IMR-90 (cell line): ENCODE measurements at regions not wholly inside any gene's neighbourhood (a gene's known extent, or its start where the extent isn't known, plus 50 kb on each side); places are given as distances from the start of the nearest gene placed in this dataset.

Experiments
- ATAC-seq: fragments of 200-7000 bp; cut with Tn5 transposase; 2 replicates; pipeline ENCODE4 v1.9.1; 2020; ENCODE audit warnings: low read depth, mild to moderate bottlenecking, moderate library complexity
- BruUV-seq: library from RNA; stranded (reverse); fragments of 400-500 nt; replicated peaks from 2 replicates; lab custom pipeline; 2021; lab: Mats Ljungman, UMichigan
- CTCF ChIA-PET: fragments of 300-600 bp; formaldehyde crosslinking; extraction: SDS; loops from one replicate; lab custom pipeline; 2021; ENCODE audit warnings: antibody characterized with exemption; lab: Yijun Ruan, JAX
- POLR2A ChIA-PET: fragments of 300-600 bp; sonication (Branson Sonifier 250); formaldehyde crosslinking; loops from one replicate; lab custom pipeline; 2022; ENCODE audit warnings: antibody characterized with exemption; ENCODE audit not compliant: unreplicated experiment; lab: Charles Lee
- DNase-seq: peaks from one replicate; pipeline ENCODE4 v3.0.0; 2013
- H2AFZ ChIP-seq: replicated peaks from 2 replicates; pipeline ENCODE3; 2013; ENCODE audit warnings: low read length, mild to moderate bottlenecking; ENCODE audit not compliant: poor library complexity
- H2AK5ac ChIP-seq: 2 replicates; pipeline ENCODE4 v1.6.1; 2013; ENCODE audit warnings: low read depth, low read length, inconsistent platforms
- H2AK9ac ChIP-seq: replicated peaks from 2 replicates; pipeline ENCODE3; 2013; ENCODE audit warnings: mild to moderate bottlenecking, low read depth, low read length, moderate library complexity; ENCODE audit not compliant: poor library complexity
- H2BK120ac ChIP-seq: 2 replicates; pipeline ENCODE4 v1.6.1; 2013; ENCODE audit warnings: low read depth, low read length, inconsistent platforms
- H2BK15ac ChIP-seq: 3 replicates; pipeline ENCODE4 v1.6.1; 2013; ENCODE audit warnings: low read depth, low read length, inconsistent platforms
- H2BK20ac ChIP-seq: 2 replicates; pipeline ENCODE4 v1.6.1; 2013; ENCODE audit warnings: low read depth, mild to moderate bottlenecking, inconsistent platforms, low read length, moderate library complexity
- H2BK5ac ChIP-seq: 2 replicates; pipeline ENCODE4 v1.6.1; 2013; ENCODE audit warnings: mild to moderate bottlenecking, low read depth, low read length, inconsistent platforms; ENCODE audit not compliant: poor library complexity, severe bottlenecking
- H3K14ac ChIP-seq: replicated peaks from 2 replicates; pipeline ENCODE4 v1.6.1; 2013; ENCODE audit warnings: low read depth, low read length, inconsistent platforms
- H3K18ac ChIP-seq: 2 replicates; pipeline ENCODE4 v1.6.1; 2013; ENCODE audit warnings: low read depth, low read length, control low read depth
- H3K23ac ChIP-seq: 2 replicates; pipeline ENCODE4 v1.6.1; 2013; ENCODE audit warnings: low read depth, low read length, inconsistent platforms
- H3K27ac ChIP-seq: 2 replicates; pipeline ENCODE4 v1.5.1; 2013; ENCODE audit warnings: mild to moderate bottlenecking, control low read depth, low read length; ENCODE audit not compliant: insufficient read depth
- H3K27me3 ChIP-seq: 2 replicates; pipeline ENCODE4 v1.6.1; 2013; ENCODE audit warnings: low read length; ENCODE audit not compliant: control insufficient read depth, insufficient read depth
- H3K36me3 ChIP-seq: 2 replicates; pipeline ENCODE4 v1.6.1; 2013; ENCODE audit warnings: low read length, mixed read lengths; ENCODE audit not compliant: control insufficient read depth, insufficient read depth
- H3K4ac ChIP-seq: 2 replicates; pipeline ENCODE4 v1.6.1; 2013; ENCODE audit warnings: low read depth, low read length, inconsistent platforms
- H3K4me1 ChIP-seq: 2 replicates; pipeline ENCODE4 v1.6.1; 2013; ENCODE audit warnings: low read length, mixed read lengths; ENCODE audit not compliant: control insufficient read depth, insufficient read depth
- H3K4me2 ChIP-seq: 2 replicates; pipeline ENCODE4 v1.6.1; 2013; ENCODE audit warnings: low read depth, mild to moderate bottlenecking, control low read depth, low read length, moderate library complexity
- H3K4me3 ChIP-seq: 2 replicates; pipeline ENCODE4 v1.5.1; 2013; ENCODE audit warnings: low read depth, mild to moderate bottlenecking, control low read depth, low read length, moderate library complexity; ENCODE audit not compliant: insufficient read depth
- H3K56ac ChIP-seq: 2 replicates; pipeline ENCODE4 v1.6.1; 2013; ENCODE audit warnings: low read length, inconsistent platforms; ENCODE audit not compliant: insufficient read depth; ENCODE audit errors: extremely low read depth
- H3K79me1 ChIP-seq, 2 experiments: 2 replicates each; pipeline ENCODE4 v1.6.1; 2013; ENCODE audit warnings: low read length in 2 of 2, inconsistent platforms in 1 of 2, low read depth in 1 of 2
- H3K9ac ChIP-seq: 2 replicates; pipeline ENCODE4 v1.6.1; 2013; ENCODE audit warnings: low read depth, low read length, control low read depth
- H3K9me1 ChIP-seq: 2 replicates; pipeline ENCODE4 v1.6.1; 2013; ENCODE audit warnings: low read length, inconsistent platforms; ENCODE audit not compliant: insufficient read depth
- H3K9me3 ChIP-seq: 2 replicates; pipeline ENCODE4 v1.6.1; 2013; ENCODE audit warnings: low read length; ENCODE audit not compliant: control insufficient read depth, insufficient read depth
- H4K20me1 ChIP-seq: 2 replicates; pipeline ENCODE4 v1.6.1; 2013; ENCODE audit warnings: low read length, inconsistent platforms; ENCODE audit not compliant: insufficient read depth
- H4K5ac ChIP-seq: 2 replicates; pipeline ENCODE4 v1.6.1; 2013; ENCODE audit warnings: mild to moderate bottlenecking, low read depth, low read length, control low read depth
- H4K8ac ChIP-seq, 2 experiments: 2 replicates each; pipeline ENCODE4 v1.6.1; 2013; ENCODE audit warnings: low read depth in 2 of 2, low read length in 2 of 2, control low read depth in 1 of 2, inconsistent platforms in 1 of 2
- H4K91ac ChIP-seq: 2 replicates; pipeline ENCODE4 v1.6.1; 2013; ENCODE audit warnings: low read depth, low read length, inconsistent platforms; ENCODE audit not compliant: insufficient read depth
- BHLHE40 ChIP-seq: fragments of 150-350 bp; IDR thresholded peaks from 2 replicates; pipeline ENCODE4 v1.6.1; 2016; ENCODE audit warnings: mild to moderate bottlenecking, low read depth, low read length
- CEBPB ChIP-seq: IDR thresholded peaks from 2 replicates; pipeline ENCODE4 v1.6.1; 2012; ENCODE audit warnings: low read depth, low read length, improper control_type of control experiment
- CHD1 ChIP-seq: IDR thresholded peaks from 2 replicates; pipeline ENCODE4 v1.6.1; 2012; ENCODE audit warnings: low read depth, low read length, improper control_type of control experiment
- CTCF ChIP-seq: conservative IDR thresholded peaks from 2 replicates; pipeline ENCODE4 v1.5.1; 2012; ENCODE audit warnings: mild to moderate bottlenecking, low read depth, low read length, improper control_type of control experiment
- ELK1 ChIP-seq: fragments of 150-350 bp; IDR thresholded peaks from 2 replicates; pipeline ENCODE4 v1.6.1; 2016; ENCODE audit warnings: low read depth, mild to moderate bottlenecking, low read length, moderate library complexity, borderline replicate concordance
- FOS ChIP-seq: fragments of 150-350 bp; IDR thresholded peaks from 2 replicates; pipeline ENCODE4 v1.6.1; 2016; ENCODE audit warnings: low read depth, low read length
- MAFK ChIP-seq: IDR thresholded peaks from 2 replicates; pipeline ENCODE4 v1.6.1; 2012; ENCODE audit warnings: low read depth, low read length, improper control_type of control experiment
- MAZ ChIP-seq: IDR thresholded peaks from 2 replicates; pipeline ENCODE4 v1.6.1; 2012; ENCODE audit warnings: low read depth, mild to moderate bottlenecking, low read length, improper control_type of control experiment, moderate library complexity, borderline replicate concordance
- MXI1 ChIP-seq: IDR thresholded peaks from 2 replicates; pipeline ENCODE4 v1.6.1; 2012; ENCODE audit warnings: low read depth, mild to moderate bottlenecking, low read length, moderate library complexity, borderline replicate concordance
- NFE2L2 ChIP-seq: fragments of 150-350 bp; IDR thresholded peaks from 2 replicates; pipeline ENCODE4 v1.6.1; 2016; ENCODE audit warnings: low read depth, mild to moderate bottlenecking, low read length
- POLR2A ChIP-seq: IDR thresholded peaks from 2 replicates; pipeline ENCODE4 v1.6.1; 2012; ENCODE audit warnings: mild to moderate bottlenecking, low read depth, low read length
- RAD21 ChIP-seq: IDR thresholded peaks from 2 replicates; pipeline ENCODE4 v1.6.1; 2012; ENCODE audit warnings: low read length, improper control_type of control experiment
- RCOR1 ChIP-seq: IDR thresholded peaks from 2 replicates; pipeline ENCODE4 v1.6.1; 2012; ENCODE audit warnings: mild to moderate bottlenecking, low read length, improper control_type of control experiment; ENCODE audit not compliant: insufficient replicate concordance
- RFX5 ChIP-seq: IDR thresholded peaks from 2 replicates; pipeline ENCODE4 v1.8.0; 2012; ENCODE audit warnings: low read depth, mild to moderate bottlenecking, low read length, moderate library complexity
- SMC3 ChIP-seq: fragments of 150-350 bp; IDR thresholded peaks from 2 replicates; pipeline ENCODE4 v1.6.1; 2016; ENCODE audit warnings: low read depth, mild to moderate bottlenecking, antibody characterized with exemption, low read length, moderate library complexity
- USF2 ChIP-seq: fragments of 150-350 bp; IDR thresholded peaks from 2 replicates; pipeline ENCODE4 v1.6.1; 2017; ENCODE audit warnings: mild to moderate bottlenecking, antibody characterized with exemption, low read length, low read depth
- WGBS, 2 experiments: methylation state at CpG; one replicate each; pipeline versions ENCODE4 v1.1.5 to v1.1.7; 2013; ENCODE audit warnings: missing lambda C conversion rate in 2 of 2; ENCODE audit not compliant: insufficient read length in 1 of 2; ENCODE audit errors: extremely low coverage in 2 of 2; 5-methylcytosine and 5-hydroxymethylcytosine counted together
- dilution Hi-C: fragments of 300-500 bp; cut with HindIII; formaldehyde crosslinking; loops from one replicate; pipeline ENCODE4 v1.14.3; 2018; ENCODE audit warnings: low sequenced_read_pairs; ENCODE audit not compliant: unreplicated experiment
- in situ Hi-C: fragments of 300-500 bp; cut with MboI; formaldehyde crosslinking; loops from 3 replicates; pipeline ENCODE4 v1.14.3; 2019; ENCODE audit warnings: low sequenced_read_pairs, inconsistent platforms, mixed read lengths
- intact Hi-C: fragments of 100-400 bp; cut with micrococcal nuclease; formaldehyde crosslinking; loops from 2 replicates; pipeline ENCODE4 v1.10.0; 2022

- Histone ChIP-seq H3K79me1 (no peaks in the 10 kb centered on the region), H4K8ac (no peak overlapping the region), H3K4me3 (no peak overlapping the region), H3K14ac (no peak overlapping the region), H2BK120ac (no peak overlapping the region), H3K4me2 (no peak overlapping the region), H2AK9ac (no peak overlapping the region), H2BK20ac (no peak overlapping the region), H3K36me3 (no peaks in the 10 kb centered on the region), H3K56ac (no peak overlapping the region), H4K91ac (no peak overlapping the region), H3K4ac (no peak overlapping the region), H4K5ac (no peak overlapping the region), H3K27me3 (no peaks in the 10 kb centered on the region), H4K20me1 (no peaks in the 10 kb centered on the region), H3K9me3 (no peaks in the 10 kb centered on the region), H2BK15ac (no peak overlapping the region), H2AFZ (no peak overlapping the region), H3K18ac (no peak overlapping the region), H3K9me1 (peaks cover 4% of the 10 kb centered on the region; the same call in 1 of the 2 replicates), H3K4me1 (peaks cover 2% of the 10 kb centered on the region), H3K23ac (no peak overlapping the region), H3K27ac (no peak overlapping the region), H3K9ac (no peak overlapping the region), H2AK5ac (no peak overlapping the region), H2BK5ac (no peak overlapping the region)
- intact Hi-C loops (no loop called here), dilution Hi-C loops (no loop called here), in situ Hi-C loops (loop anchor here (10.0 kb wide), 1 partner anchor 56 kb away; no protein-coding TSS in a partner anchor)
- BruUV-seq: no TSS peak
- ATAC-seq (no peak), DNase-seq (no peak)
- ChIA-PET POLR2A (no interaction called here), CTCF (no interaction called here)
- TF ChIP-seq MAFK (no peak), RAD21 (no peak), CTCF (no peak), NFE2L2 (no peak), RCOR1 (no peak), MAZ (no peak), ELK1 (no peak), RFX5 (no peak), BHLHE40 (no peak), MXI1 (no peak), POLR2A (no peak), SMC3 (no peak), FOS (no peak), CHD1 (no peak), USF2 (no peak), CEBPB (no peak)
- no CpG with 5 or more reads among the region's 4 CpGs for WGBS, 2 experiments
Observed at GRCh38 chr13:37390735-37391134, 207.8 kb downstream of the POSTN start.
